Activated CD4-positive, alpha-beta T cell treated with anti-CD3 and anti-CD28 coated beads, Interleukin-2, Interleukin-4, amounts not matched to agents 100 ng/mL and 50 ng/mL, durations not matched to agents 16 hours and 8 hours (primary cell): ENCODE measurements at regions not wholly inside any gene's neighbourhood (a gene's known extent, or its start where the extent isn't known, plus 50 kb on each side); places are given as distances from the start of the nearest gene placed in this dataset.
"Not testable (repeated sequence)": the region's sequence is repeated elsewhere in the genome, so short reads cannot be mapped to it uniquely, and the experiment has no call there.

Source experiments
- DNase-seq: peaks from one replicate; pipeline ENCODE4 v3.0.0-alpha.2; 2020; ENCODE audit warnings: low spot score

GRCh38 chr11:135011313-135011712 is 599.3 kb upstream of the B3GAT1 start:
- not testable (repeated sequence) for DNase-seq

DNA sequence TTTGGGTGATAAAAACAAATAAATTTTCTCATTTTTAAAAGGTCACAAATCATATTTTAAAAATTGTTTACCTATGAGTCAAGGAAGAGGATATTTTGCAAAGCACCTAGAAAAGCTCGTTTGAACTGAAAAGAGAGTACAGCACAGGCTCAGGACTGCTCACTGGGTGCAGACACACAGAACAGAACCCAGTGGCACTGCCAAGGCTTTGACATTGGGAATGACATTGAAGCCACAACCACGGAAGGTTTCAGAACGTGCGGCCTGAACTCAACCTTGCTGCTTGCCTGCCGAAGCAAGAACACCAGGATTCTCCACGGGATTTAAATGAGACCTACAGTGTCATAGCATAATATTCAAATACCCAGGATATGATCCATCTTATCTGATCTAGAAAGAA is 597.1 kb upstream of the B3GAT1 start:
- DNase-seq = no peak

DNA sequence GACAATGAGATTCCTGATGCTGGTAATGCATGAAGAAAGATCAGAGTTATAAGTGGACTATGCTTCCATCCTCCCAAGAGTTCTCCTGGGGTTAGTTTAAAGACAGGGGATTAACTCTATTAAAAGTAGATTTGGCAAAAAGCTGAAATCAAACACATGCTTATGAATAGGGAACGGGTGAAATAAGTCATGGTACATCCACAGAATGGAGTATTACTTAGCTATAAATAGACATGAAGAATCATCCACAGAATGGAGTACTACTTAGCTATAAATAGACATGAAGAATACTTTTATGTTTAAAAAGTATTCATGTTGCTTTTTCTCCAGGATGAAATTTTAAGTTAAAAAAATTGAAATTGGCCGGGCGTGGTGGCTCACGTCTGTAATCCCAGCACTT is 596.4 kb upstream of the B3GAT1 start:
- no peak for DNase-seq

DNA sequence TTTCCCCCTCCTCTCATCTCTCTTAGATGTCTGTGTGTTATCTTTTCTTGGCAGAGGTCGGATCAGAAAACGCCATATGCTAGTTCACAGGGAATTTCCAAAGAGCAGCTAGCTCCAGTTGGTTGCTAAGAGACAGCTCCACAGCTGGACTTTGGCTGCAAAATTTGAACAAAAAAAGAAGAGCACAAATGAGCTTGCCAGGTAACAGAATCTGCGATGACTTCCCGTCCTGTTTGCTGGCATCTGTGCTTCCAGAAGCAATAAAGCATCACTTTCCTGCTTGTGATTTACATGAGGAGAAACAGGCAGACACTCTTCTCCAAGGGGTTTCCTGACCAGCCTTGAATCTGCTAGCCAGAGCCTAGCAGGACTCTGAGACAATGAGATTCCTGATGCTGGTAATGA is 596.0 kb upstream of the B3GAT1 start:
- DNase-seq = no peak

GRCh38 chr11:135006800-135007199 is 594.8 kb upstream of the B3GAT1 start:
- no peak for DNase-seq

GRCh38 chr11:135004495-135004894 is 592.5 kb upstream of the B3GAT1 start:
- DNase-seq = no peak

DNA sequence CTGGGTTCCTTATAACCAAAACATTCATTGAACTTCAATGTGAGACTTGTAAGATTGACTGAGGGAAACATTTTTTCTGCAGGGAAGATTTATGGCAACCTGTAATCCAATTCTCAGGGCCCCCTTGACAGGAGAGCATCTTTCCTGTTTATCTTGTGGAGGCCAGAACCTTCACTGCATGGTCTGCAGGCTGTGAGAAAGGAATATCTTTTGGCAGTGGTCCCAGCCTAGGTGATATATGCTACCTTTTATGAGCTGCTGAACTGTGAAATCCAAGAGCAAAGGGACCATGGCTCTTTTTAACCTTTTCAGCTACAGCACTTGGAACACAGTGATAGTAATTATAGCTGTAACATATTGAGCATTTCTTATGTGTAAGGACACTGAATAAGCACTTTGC is 590.2 kb upstream of the B3GAT1 start:
- DNase-seq = no peak

DNA sequence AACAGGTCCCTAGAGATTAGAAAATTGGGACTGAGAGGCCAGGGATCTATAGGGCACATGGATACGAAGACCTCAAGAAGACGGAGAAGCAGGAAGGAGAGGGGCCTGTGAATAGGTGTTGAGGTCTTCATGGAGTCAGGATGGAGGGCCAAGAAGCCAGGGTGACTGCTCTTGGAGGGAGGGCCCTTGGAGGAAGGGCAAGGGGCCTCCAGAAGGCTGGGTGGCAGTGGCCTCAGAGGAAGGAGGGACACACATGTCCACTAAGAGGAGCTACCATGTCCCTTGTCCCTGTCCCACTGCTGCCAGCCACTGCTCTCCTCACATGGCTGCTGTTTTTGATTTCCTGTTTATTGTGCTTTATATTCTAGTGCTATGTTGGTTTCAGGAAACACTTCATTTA is 589.5 kb upstream of the B3GAT1 start:
- no peak for DNase-seq

GRCh38 chr11:135001065-135001464 is 589.0 kb upstream of the B3GAT1 start:
- DNase-seq = not testable (repeated sequence)

DNA sequence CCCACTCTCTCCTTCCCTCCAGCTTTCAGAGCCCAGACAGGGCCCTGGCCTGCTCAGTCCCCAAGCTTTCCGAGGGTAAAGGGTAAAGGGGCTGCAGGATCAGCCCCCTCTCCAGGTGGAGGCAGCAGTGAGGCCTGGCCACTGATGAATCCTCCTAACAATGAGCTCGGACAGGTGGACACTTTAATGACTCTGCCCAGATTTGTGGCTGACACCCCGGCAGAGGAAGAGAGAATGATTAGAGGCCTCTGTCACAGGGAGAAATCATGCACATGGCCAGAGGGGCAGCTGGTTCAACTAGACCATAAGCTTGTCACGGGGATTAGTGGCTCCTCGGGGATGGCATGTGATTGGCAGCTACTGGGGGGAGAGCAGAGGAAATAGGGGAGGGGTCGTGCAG is 587.5 kb upstream of the B3GAT1 start:
- DNase-seq = no peak

GRCh38 chr11:134997652-134998320 is 585.7 kb upstream of the B3GAT1 start:
- DNase-seq = no peak

DNA sequence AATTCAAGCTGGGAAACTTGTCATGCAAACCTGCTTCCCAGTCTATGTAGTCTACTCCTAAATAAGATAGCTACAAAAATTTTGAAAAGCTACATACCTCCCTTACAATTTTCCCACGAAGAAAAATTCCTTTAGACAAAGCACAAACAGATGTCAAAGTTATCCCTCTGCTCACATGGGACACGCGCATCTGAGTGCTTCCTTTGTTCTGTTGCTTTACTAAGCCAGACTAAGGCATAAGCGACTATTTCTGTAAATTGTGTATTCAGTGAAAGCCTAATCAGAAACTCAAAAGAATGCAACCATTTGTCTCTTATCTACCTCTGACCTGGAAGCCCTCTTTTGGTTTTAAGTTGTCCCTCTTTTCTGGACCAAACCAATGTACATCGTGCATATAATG is 583.7 kb upstream of the B3GAT1 start:
- no peak for DNase-seq

DNA sequence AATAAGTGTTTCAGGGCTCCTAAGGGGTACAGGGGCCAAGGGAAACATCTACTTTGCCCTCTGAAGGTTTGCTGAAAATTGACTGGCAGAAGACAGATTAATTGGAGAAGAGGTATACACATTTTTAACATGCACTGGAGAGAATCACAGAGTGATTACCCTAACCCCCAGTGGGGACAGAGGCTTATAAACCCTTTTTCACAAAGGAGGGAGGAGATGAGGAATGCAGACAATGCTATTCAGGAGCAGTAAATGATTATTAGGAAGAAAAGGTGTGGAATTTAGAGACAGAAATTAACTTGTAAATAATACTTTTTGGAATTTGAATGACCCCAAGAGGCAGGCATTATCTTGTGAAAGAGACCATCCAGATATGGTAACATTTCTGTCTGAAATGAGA is 582.4 kb upstream of the B3GAT1 start:
- DNase-seq = no peak

DNA sequence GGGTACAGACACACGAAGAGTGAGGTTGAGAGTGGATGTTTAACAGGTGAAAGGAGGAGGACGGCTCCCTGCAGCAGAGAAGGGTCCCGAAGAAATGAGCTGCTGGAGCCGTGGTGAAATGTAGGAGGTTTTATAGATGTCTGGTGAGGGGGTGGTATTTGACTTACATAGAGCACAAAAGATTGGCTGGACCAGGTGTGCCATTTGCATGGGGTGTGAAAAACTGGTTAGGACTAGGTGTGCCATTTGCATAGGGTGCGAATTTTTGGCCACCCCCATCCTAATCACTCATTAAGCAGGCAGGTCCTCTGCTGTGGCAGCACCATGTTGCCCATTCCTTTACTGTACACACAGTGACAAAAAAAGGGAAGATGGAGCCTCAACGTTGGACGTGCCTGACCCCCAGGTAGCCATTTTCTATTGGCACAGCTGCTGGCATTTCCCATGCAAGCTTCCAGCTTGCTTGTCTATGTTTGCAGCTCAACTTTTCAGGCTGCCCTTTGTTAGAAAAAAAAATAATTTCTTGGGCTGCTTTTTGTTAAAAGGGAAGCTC is 581.7 kb upstream of the B3GAT1 start:
- DNase-seq = no peak

GRCh38 chr11:134992981-134993380 is 580.9 kb upstream of the B3GAT1 start:
- DNase-seq = no peak

GRCh38 chr11:134988495-134988894 is 576.5 kb upstream of the B3GAT1 start:
- DNase-seq = no peak

DNA sequence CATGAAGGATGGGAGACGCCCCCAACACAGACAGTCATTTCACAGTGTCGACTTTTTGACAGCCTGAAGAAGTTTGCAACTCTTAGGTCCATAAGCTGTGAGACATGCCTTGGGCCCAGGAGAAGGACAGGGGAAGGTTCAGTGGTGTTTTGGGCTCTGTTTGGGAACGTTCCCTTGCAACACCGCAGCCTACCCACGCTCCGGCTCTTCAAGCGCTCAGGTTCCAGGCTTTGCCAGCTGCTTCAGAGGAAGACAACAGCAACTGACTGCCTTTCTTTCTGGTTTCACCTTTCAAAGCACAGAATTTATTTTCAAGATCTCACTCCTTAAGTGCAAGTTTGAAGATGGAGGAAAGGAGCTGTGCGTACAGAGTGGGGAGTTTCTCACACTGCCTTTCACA is 575.8 kb upstream of the B3GAT1 start:
- no peak for DNase-seq

DNA sequence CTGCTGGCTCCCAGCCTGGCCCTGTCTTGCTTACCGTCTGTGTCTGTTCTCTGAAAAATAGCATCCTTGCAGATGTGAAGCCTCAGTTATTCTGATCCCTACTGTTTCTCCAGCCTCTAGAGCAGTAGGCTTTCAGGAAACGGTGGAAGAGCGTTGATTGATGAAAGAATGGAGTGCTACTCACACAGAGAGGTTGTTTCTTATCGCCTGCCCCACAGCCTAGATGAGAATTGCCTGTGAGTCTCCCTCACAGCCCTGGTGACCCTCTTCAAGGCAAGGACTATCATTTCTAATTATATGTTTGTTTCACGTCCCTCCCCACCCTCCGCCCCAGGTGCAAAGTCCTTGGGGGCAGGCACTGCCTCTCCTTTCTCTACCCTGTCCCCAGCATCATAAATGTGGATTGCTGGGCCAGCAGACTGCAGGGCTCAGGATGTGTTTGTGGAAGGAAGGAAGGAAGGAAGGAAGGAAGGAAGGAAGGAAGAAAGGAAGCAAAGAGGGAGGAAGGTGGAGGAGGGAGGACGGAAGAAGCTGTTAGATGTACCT is 575.3 kb upstream of the B3GAT1 start:
- no peak for DNase-seq

GRCh38 chr11:134984421-134984820 is 572.4 kb upstream of the B3GAT1 start:
- no peak for DNase-seq

DNA sequence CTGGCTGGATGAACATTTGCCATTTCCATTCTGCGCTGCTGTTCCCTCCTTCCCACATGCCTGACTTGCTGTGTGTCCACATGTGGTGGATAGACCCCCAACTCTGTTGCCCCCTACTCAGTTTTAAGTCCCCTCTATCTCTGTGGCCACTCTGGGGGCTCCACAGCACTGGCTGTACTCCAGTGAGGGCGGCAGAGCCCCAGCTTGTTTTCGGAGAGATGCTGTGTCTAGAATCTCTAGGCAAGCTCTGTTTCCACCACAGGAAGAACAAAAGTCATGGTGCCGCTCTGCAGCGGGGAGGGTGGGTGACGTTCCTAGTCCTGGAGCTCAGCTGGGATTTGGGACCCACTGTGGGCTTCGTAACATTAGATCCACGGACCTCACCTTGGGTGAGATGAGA is 570.4 kb upstream of the B3GAT1 start:
- not testable (repeated sequence) for DNase-seq

DNA sequence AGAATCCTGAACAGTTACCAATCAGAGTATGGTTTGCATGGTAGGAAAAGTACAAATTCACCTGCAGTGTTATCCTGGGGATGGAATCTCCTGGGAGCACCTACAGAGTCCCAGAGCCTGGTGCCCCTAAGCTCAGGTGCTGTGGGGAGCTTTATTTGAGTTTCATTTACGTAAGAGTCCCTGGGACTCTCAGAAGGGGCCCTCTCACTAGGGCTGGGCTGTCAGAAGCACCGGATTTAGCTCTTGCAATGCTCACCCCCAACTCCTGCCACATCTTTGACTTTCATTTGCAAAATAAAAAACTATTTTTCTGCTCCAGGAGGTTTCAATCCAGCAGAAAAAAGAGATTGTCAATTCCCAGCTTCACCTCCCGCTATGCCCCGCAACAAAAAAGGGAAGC is 569.8 kb upstream of the B3GAT1 start:
- DNase-seq = no peak

DNA sequence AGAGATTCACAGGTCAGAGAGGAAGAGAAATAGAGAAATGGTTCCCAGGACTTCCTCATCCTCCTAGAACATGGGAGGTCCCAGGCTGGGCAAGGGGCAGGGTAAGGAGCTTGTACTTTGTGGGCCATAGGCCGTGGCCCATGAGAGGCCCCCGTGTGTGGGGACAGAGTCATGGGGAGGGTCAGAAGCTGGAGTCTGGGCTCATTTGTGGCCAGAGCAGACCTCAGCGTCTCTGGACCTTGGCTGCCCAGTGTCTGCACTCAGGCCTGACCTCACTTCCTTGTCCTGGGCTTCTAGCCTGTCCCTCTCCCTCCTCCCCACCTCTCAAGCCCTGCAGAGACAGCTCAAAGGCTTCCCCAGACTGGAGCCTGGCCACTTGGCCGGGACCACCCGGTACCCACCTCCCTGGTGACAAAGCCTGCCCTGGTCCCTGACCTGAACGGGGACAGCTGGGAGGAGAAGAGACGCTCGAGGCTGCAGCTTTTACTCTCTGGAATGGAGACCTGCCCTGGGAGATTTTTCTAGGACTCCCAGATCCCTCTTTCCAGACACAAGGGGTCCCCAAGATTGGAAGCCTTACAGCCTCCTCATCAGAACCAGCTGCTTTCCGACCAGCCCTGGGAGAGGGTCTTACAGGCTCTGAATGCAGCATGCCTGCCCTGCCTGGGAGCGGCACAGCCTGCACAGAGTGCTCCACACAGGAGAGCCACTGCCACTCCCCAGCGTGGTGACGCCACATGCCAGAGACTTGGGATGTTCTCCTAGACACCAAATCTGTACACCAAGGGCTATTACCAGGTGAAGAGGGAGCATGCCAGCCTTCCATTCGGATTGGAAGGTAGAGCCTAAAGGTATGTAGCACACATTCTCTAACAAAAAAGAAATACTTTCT is 569.0 kb upstream of the B3GAT1 start:
- no peak for DNase-seq

GRCh38 chr11:134979089-134979457 is 567.0 kb upstream of the B3GAT1 start:
- not testable (repeated sequence) for DNase-seq
